T-helper 1 cell (primary cell): ENCODE measurements at regions not wholly inside any gene's neighbourhood (a gene's known extent, or its start where the extent isn't known, plus 50 kb on each side); places are given as distances from the start of the nearest gene placed in this dataset.

Source experiments
- DNase-seq, 5 donors: peaks; one replicate each; pipeline ENCODE4 v3.0.0-alpha.2; 2012 to 2020

- no peak for DNase-seq
These were observed 174.2 kb downstream of the PHETA1 start for GRCh38 chr12:111194703-111195051.

GRCh38 chr12:111193977-111194702 is 174.8 kb downstream of the PHETA1 start:
- DNase-seq, result no peak

- DNase-seq, result no peak
These were observed 175.4 kb downstream of the PHETA1 start for GRCh38 chr12:111193496-111193895.

GRCh38 chr12:111193067-111193466 is 175.8 kb downstream of the PHETA1 start:
- DNase-seq, result no peak

GRCh38 chr12:111192647-111193046 is 176.2 kb downstream of the PHETA1 start:
- no peak for DNase-seq

- no peak for DNase-seq
These were observed 178.0 kb downstream of the PHETA1 start for GRCh38 chr12:111190741-111191526.

- no peak for DNase-seq
These were observed 179.1 kb downstream of the PHETA1 start for GRCh38 chr12:111189792-111190191.

GRCh38 chr12:111188436-111188835 is 180.5 kb downstream of the PHETA1 start:
- DNase-seq, result no peak

GRCh38 chr12:111186347-111186746 is 182.5 kb downstream of the PHETA1 start:
- no peak for DNase-seq

GRCh38 chr12:111185889-111186227 is 183.0 kb downstream of the PHETA1 start:
- no peak for DNase-seq

- DNase-seq, result no peak
These were observed 183.5 kb downstream of the PHETA1 start for GRCh38 chr12:111185206-111185888.

- no peak for DNase-seq
These were observed 184.7 kb downstream of the PHETA1 start for GRCh38 chr12:111184161-111184560.

- no peak for DNase-seq
These were observed 185.8 kb downstream of the PHETA1 start for GRCh38 chr12:111183094-111183493.

GRCh38 chr12:111182382-111182781 is 186.5 kb downstream of the PHETA1 start:
- no peak for DNase-seq

- DNase-seq, result no peak
These were observed 187.7 kb downstream of the PHETA1 start for GRCh38 chr12:111181143-111181726.

GRCh38 chr12:111180426-111181142 is 188.3 kb downstream of the PHETA1 start:
- DNase-seq, result no peak

GRCh38 chr12:111178181-111179081 is 190.5 kb downstream of the PHETA1 start:
- DNase-seq, result no peak

- DNase-seq, result no peak
These were observed 193.3 kb downstream of the PHETA1 start for GRCh38 chr12:111175396-111176094.

GRCh38 chr12:111174961-111175345 is 193.9 kb downstream of the PHETA1 start:
- no peak for DNase-seq

- DNase-seq, result no peak
These were observed 194.5 kb downstream of the PHETA1 start for GRCh38 chr12:111174251-111174960.
